ENCODE measurements at regions not wholly inside any gene's neighbourhood (a gene's known extent, or its start where the extent isn't known, plus 50 kb on each side); places are given as distances from the start of the nearest gene placed in this dataset.

GRCh38 chr2:447902-448665 is 160.2 kb upstream of the ALKAL2 start:
- intact Hi-C loops (cut with DNase I, micrococcal nuclease) = no loop called here
- H3K4me3 ChIP-seq (ENCODE audit: low read length) = no peak overlapping the region
- CTCF ChIA-PET = no interaction called here
- no peak overlapping the region for H3K27ac ChIP-seq (ENCODE audit: low read depth in 1 of 2, low read length in 2 of 2)
- H3K27ac Mint-ChIP-seq = no peak overlapping the region
- H3K36me3 Mint-ChIP-seq (ENCODE audit: low read depth) = no peaks in the 10 kb centered on the region
- POLR2A ChIA-PET = no interaction called here
- DNase-seq = no peak
- no peak for ATAC-seq (ENCODE audit: poor library complexity)
- peaks cover 4% of the 10 kb centered on the region for H3K4me1 ChIP-seq (ENCODE audit: insufficient read depth, low read length)
- peaks cover 10% of the 10 kb centered on the region for H3K27me3 Mint-ChIP-seq
- H3K27me3 ChIP-seq (ENCODE audit: control insufficient read depth in 1 of 2, insufficient read depth in 2 of 2, low read length in 2 of 2) = peaks cover 0 to 5% of the 10 kb centered on the region in 2 experiments
- no peaks in the 10 kb centered on the region for H3K9me3 Mint-ChIP-seq
- H3K9me3 ChIP-seq (ENCODE audit: control insufficient read depth in 1 of 2, insufficient read depth in 1 of 2, low read length in 2 of 2) = no peaks in the 10 kb centered on the region
- H3K4me3 Mint-ChIP-seq = no peak overlapping the region
- H3K36me3 ChIP-seq (ENCODE audit: insufficient read depth, low read length) = no peaks in the 10 kb centered on the region
- H3K4me1 Mint-ChIP-seq (ENCODE audit: low read depth) = peaks cover 10% of the 10 kb centered on the region
- TF ChIP-seq CTCF (IDR thresholded peaks at IDR 0.05) = no peak

DNA sequence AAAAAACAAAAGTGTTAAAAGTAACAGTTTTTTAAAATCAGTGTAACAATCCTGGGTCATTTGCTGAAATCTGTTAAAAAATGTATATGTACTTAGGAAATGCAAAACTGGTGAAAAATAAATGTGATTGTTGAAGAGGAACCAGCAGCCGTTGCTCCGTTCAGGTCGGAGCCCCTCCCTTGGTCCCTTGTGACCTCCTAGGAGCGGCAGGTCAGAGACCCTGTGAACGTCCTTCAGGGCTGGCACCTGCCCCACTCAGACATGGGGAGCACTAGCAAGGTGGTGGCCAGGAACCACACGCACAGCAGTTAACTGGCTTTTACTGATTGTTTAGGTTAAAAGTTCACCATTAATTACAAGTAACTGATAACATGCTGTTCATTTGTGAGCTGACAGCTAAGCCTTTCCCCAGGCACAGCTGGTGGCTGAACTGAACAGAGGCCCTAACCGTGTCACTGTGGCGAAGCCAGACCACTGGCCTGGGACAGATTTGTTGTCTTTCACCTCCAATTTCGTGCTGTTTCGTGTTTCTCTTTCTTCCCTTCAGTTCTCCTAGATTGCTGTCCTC is 159.2 kb upstream of the ALKAL2 start:
- ChIA-PET POLR2A (no interaction called here), CTCF (no interaction called here)
- Mint-ChIP-seq H3K27me3 (peaks cover 9% of the 10 kb centered on the region), H3K4me1 (ENCODE audit: low read depth) (peaks cover 10% of the 10 kb centered on the region), H3K27ac (no peak overlapping the region), H3K36me3 (ENCODE audit: low read depth) (no peaks in the 10 kb centered on the region), H3K9me3 (no peaks in the 10 kb centered on the region), H3K4me3 (no peak overlapping the region)
- no peak for ATAC-seq (ENCODE audit: poor library complexity)
- H3K36me3 ChIP-seq (ENCODE audit: insufficient read depth, low read length) = no peaks in the 10 kb centered on the region
- no peak overlapping the region for H3K27ac ChIP-seq (ENCODE audit: low read depth in 1 of 2, low read length in 2 of 2)
- H3K27me3 ChIP-seq (ENCODE audit: control insufficient read depth in 1 of 2, insufficient read depth in 2 of 2, low read length in 2 of 2) = no peaks in the 10 kb centered on the region
- intact Hi-C loops (cut with DNase I, micrococcal nuclease) = no loop called here
- TF ChIP-seq CTCF (IDR thresholded peaks at IDR 0.05) = no peak
- DNase-seq = no peak
- no peak overlapping the region for H3K4me3 ChIP-seq (ENCODE audit: low read length)
- H3K4me1 ChIP-seq (ENCODE audit: insufficient read depth, low read length) = peaks cover 4% of the 10 kb centered on the region
- H3K9me3 ChIP-seq (ENCODE audit: control insufficient read depth in 1 of 2, insufficient read depth in 1 of 2, low read length in 2 of 2) = no peaks in the 10 kb centered on the region

GRCh38 chr2:446303-446874 is 158.5 kb upstream of the ALKAL2 start:
- Histone ChIP-seq H3K36me3 (ENCODE audit: insufficient read depth, low read length) (no peaks in the 10 kb centered on the region), H3K4me1 (ENCODE audit: insufficient read depth, low read length) (peaks cover 4% of the 10 kb centered on the region), H3K27me3 (ENCODE audit: control insufficient read depth in 1 of 2, insufficient read depth in 2 of 2, low read length in 2 of 2) (no peaks in the 10 kb centered on the region), H3K27ac (ENCODE audit: low read depth in 1 of 2, low read length in 2 of 2) (no peak overlapping the region), H3K9me3 (ENCODE audit: control insufficient read depth in 1 of 2, insufficient read depth in 1 of 2, low read length in 2 of 2) (no peaks in the 10 kb centered on the region), H3K4me3 (ENCODE audit: low read length) (no peak overlapping the region)
- intact Hi-C loops (cut with DNase I, micrococcal nuclease) = no loop called here
- Mint-ChIP-seq H3K27ac (no peak overlapping the region), H3K27me3 (peaks cover 2% of the 10 kb centered on the region), H3K9me3 (no peaks in the 10 kb centered on the region), H3K4me3 (no peak overlapping the region), H3K36me3 (ENCODE audit: low read depth) (no peaks in the 10 kb centered on the region), H3K4me1 (ENCODE audit: low read depth) (peaks cover 10% of the 10 kb centered on the region)
- ATAC-seq (ENCODE audit: poor library complexity) = no peak
- ChIA-PET CTCF (no interaction called here), POLR2A (no interaction called here)
- DNase-seq = no peak
- TF ChIP-seq CTCF (IDR thresholded peaks at IDR 0.05) = no peak

Data from CD4-positive, alpha-beta T cell (primary cell).